CD14-positive monocyte (primary cell): ENCODE measurements at regions not wholly inside any gene's neighbourhood (a gene's known extent, or its start where the extent isn't known, plus 50 kb on each side); places are given as distances from the start of the nearest gene placed in this dataset.

Experiments used
- DNase-seq, 3 donors: peaks; one replicate each; pipeline ENCODE4 v3.0.0-alpha.2; 2011 to 2022
- H2AFZ ChIP-seq: 2 replicates; pipeline ENCODE4 v1.6.0; 2012; ENCODE audit warnings: mild to moderate bottlenecking, low read depth, low read length, inconsistent platforms; ENCODE audit not compliant: insufficient read depth, poor library complexity, severe bottlenecking
- H3K27ac ChIP-seq, 2 donors: 1 replicate in 1 of 2; 2 replicates in 1 of 2; pipeline ENCODE4 v1.5.1; 2012 to 2013; ENCODE audit warnings: low read length in 2 of 2, control low read depth in 1 of 2, inconsistent platforms in 1 of 2, low read depth in 1 of 2, mild to moderate bottlenecking in 1 of 2
- H3K27me3 ChIP-seq, 2 donors: one replicate each; pipeline versions ENCODE4 v1.6.0 to v1.6.1; 2011 to 2013; ENCODE audit warnings: low read length in 2 of 2; ENCODE audit not compliant: control insufficient read depth in 2 of 2, insufficient read depth in 2 of 2
- H3K36me3 ChIP-seq, 2 donors: replicated peaks in 1 of 2; 1 replicate in 1 of 2; 2 replicates in 1 of 2; pipeline versions ENCODE4 v1.5.1 to v1.6.1; 2012 to 2013; ENCODE audit warnings: low read length in 2 of 2, control low read depth in 1 of 2, inconsistent platforms in 1 of 2, mild to moderate bottlenecking in 1 of 2; ENCODE audit not compliant: insufficient read depth in 2 of 2, control insufficient read depth in 1 of 2
- H3K4me1 ChIP-seq, 2 donors: 1 replicate in 1 of 2; 2 replicates in 1 of 2; pipeline versions ENCODE4 v1.5.1 to v1.6.1; 2012 to 2013; ENCODE audit warnings: low read length in 2 of 2, control low read depth in 1 of 2, inconsistent platforms in 1 of 2, mild to moderate bottlenecking in 1 of 2, moderate library complexity in 1 of 2; ENCODE audit not compliant: insufficient read depth in 2 of 2, control insufficient read depth in 1 of 2
- H3K4me2 ChIP-seq: replicated peaks from 2 replicates; pipeline ENCODE3; 2012; ENCODE audit warnings: low read length, moderate library complexity, mild to moderate bottlenecking; ENCODE audit not compliant: poor library complexity, severe bottlenecking; ENCODE audit errors: extremely low read depth
- H3K4me3 ChIP-seq, 3 experiments: fragments of 200-600 bp in 1 of 3; sonication (generic) in 1 of 3; replicated peaks in 1 of 3; 1 replicate in 2 of 3; 2 replicates in 1 of 3; pipeline ENCODE4 v1.5.1; 2011 to 2013; ENCODE audit warnings: low read length in 3 of 3, mild to moderate bottlenecking in 3 of 3, control low read depth in 2 of 3, low read depth in 2 of 3, inconsistent platforms in 1 of 3, moderate library complexity in 1 of 3
- H3K79me2 ChIP-seq: 2 replicates; pipeline ENCODE4 v1.6.0; 2012; ENCODE audit warnings: mild to moderate bottlenecking, control low read depth, inconsistent platforms, low read length, moderate library complexity; ENCODE audit not compliant: insufficient read depth
- H3K9ac ChIP-seq: 2 replicates; pipeline ENCODE4 v1.6.0; 2017; ENCODE audit warnings: low read length, mild to moderate bottlenecking; ENCODE audit not compliant: insufficient read depth, poor library complexity, severe bottlenecking
- H3K9me3 ChIP-seq, 2 donors: replicated peaks in 1 of 2; 1 replicate in 1 of 2; 2 replicates in 1 of 2; pipeline versions ENCODE4 v1.5.1 to v1.6.1; 2012 to 2013; ENCODE audit warnings: low read length in 2 of 2, control low read depth in 1 of 2; ENCODE audit not compliant: control insufficient read depth in 1 of 2, insufficient read depth in 1 of 2
- H4K20me1 ChIP-seq: 2 replicates; pipeline ENCODE4 v1.6.0; 2012; ENCODE audit warnings: mild to moderate bottlenecking, low read length, control low read depth, moderate library complexity; ENCODE audit not compliant: insufficient read depth
- H3K27ac Mint-ChIP-seq, 7 donors: one replicate each; pipeline ENCODE4 v1.8.0; 2020; ENCODE audit warnings: mild to moderate bottlenecking in 7 of 7, mixed read lengths in 7 of 7, moderate library complexity in 6 of 7, inconsistent platforms in 2 of 7
- H3K27me3 Mint-ChIP-seq, 3 donors: one replicate each; pipeline ENCODE4 v1.8.0; 2021 to 2022; ENCODE audit warnings: low read depth in 3 of 3, mild to moderate bottlenecking in 3 of 3, mixed read lengths in 3 of 3, moderate library complexity in 3 of 3, inconsistent platforms in 1 of 3
- H3K36me3 Mint-ChIP-seq, 2 donors: one replicate each; pipeline ENCODE4 v1.8.0; 2020; ENCODE audit warnings: mixed read lengths in 2 of 2, inconsistent platforms in 1 of 2, mild to moderate bottlenecking in 1 of 2
- H3K4me1 Mint-ChIP-seq: one replicate; pipeline ENCODE4 v1.8.0; 2020; ENCODE audit warnings: mild to moderate bottlenecking, mixed read lengths
- H3K4me3 Mint-ChIP-seq, 2 donors: one replicate each; pipeline ENCODE4 v1.8.0; 2020; ENCODE audit warnings: mild to moderate bottlenecking in 2 of 2, mixed read lengths in 2 of 2, moderate library complexity in 1 of 2
- H3K9me3 Mint-ChIP-seq, 7 donors: one replicate each; pipeline ENCODE4 v1.8.0; 2020 to 2022; ENCODE audit warnings: mixed read lengths in 7 of 7, mild to moderate bottlenecking in 6 of 7, moderate library complexity in 6 of 7, inconsistent platforms in 2 of 7
- WGBS: methylation state at CpG from one replicate; pipeline ENCODE4 v1.1.5; 2013; ENCODE audit warnings: missing lambda C conversion rate; ENCODE audit not compliant: insufficient coverage; 5-methylcytosine and 5-hydroxymethylcytosine counted together
- intact Hi-C, 2 donors: fragments of 100-400 bp; cut with micrococcal nuclease; formaldehyde crosslinking; loops; one replicate each; pipeline versions ENCODE4 v1.15.0 to v1.15.1; 2023
- TF ChIP-seq, protein P1 (sequence below): fragments of 200-600 bp; IDR thresholded peaks from one replicate; pipeline ENCODE4 v1.8.0; 2022; ENCODE audit warnings: antibody characterized with exemption, mild to moderate bottlenecking

DNA sequence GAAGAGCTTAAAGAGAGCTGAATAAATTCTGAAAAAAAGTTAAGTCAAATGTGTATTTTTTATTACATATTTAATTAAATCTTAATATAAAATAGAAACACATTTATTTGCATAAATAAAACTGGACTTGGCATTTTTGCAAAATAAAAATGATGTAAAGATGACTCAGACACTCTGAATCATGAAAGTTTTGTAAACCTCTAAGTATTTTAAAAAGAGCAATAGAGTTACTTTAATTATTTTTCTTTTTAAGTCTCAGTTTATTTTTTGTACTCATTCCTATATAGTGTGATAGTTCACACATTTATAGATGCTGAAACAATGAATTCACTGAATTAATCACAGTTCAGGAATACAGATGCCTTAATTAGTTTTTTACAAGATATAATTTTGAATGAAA lies 109.9 kb upstream of the DTNA start:
- no peak overlapping the region for H3K4me3 Mint-ChIP-seq
- Histone ChIP-seq H3K9me3 (no peaks in the 10 kb centered on the region), H3K4me1 (peaks cover 5 to 7% of the 10 kb centered on the region in 2 donors), H3K27me3 (no peaks in the 10 kb centered on the region), H2AFZ (no peak overlapping the region), H4K20me1 (no peaks in the 10 kb centered on the region), H3K27ac (no peak overlapping the region), H3K9ac (no peak overlapping the region), H3K79me2 (no peaks in the 10 kb centered on the region), H3K4me2 (no peak overlapping the region), H3K36me3 (no peaks in the 10 kb centered on the region), H3K4me3 (no peak overlapping the region)
- H3K9me3 Mint-ChIP-seq = peaks cover 0 to 2% (median 0%) of the 10 kb centered on the region in 7 donors
- H3K36me3 Mint-ChIP-seq = no peaks in the 10 kb centered on the region
- TF ChIP-seq, protein P1, sequence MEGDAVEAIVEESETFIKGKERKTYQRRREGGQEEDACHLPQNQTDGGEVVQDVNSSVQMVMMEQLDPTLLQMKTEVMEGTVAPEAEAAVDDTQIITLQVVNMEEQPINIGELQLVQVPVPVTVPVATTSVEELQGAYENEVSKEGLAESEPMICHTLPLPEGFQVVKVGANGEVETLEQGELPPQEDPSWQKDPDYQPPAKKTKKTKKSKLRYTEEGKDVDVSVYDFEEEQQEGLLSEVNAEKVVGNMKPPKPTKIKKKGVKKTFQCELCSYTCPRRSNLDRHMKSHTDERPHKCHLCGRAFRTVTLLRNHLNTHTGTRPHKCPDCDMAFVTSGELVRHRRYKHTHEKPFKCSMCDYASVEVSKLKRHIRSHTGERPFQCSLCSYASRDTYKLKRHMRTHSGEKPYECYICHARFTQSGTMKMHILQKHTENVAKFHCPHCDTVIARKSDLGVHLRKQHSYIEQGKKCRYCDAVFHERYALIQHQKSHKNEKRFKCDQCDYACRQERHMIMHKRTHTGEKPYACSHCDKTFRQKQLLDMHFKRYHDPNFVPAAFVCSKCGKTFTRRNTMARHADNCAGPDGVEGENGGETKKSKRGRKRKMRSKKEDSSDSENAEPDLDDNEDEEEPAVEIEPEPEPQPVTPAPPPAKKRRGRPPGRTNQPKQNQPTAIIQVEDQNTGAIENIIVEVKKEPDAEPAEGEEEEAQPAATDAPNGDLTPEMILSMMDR = no peak
- peaks cover 11% of the 10 kb centered on the region for H3K4me1 Mint-ChIP-seq
- no peaks in the 10 kb centered on the region for H3K27me3 Mint-ChIP-seq
- no peak for DNase-seq
- no peak overlapping the region for H3K27ac Mint-ChIP-seq
- intact Hi-C loops = no loop called here

DNA sequence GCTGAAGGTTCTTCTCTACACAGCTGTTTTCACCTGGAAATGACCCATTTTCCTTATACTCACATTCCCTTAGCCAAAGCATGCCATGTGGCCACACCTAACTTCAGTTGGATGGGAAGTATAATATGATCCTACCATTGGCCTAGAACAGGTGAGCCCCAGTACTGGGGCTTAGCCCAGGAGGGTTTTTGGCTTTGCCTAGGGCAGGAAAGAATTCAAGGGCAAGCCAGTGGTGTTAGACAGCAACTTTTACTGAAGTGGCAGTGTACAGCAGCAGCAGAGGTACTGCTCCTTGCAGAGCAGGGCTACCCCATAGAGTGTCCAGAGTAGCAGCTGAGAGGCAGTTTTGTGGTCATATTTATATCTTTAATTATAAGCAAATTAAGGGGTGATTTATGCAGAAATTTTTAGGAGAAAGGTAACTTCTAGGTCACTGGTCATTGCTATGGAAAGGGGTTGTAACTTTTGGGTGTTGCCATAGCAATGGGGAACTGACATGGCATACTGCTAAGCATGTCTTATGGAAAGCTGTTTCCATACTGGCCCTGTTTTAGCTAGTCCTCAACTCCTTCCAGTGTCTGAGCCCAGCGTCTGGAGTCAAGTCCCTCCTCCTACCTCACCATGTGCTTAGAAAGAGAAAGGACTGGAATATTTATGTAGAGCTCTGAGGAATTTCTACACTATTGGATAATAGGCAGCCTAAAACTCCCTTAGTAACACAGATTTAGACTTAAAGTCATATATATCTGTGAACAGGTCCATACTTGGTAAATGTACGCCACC lies 109.0 kb upstream of the DTNA start:
- no peak overlapping the region for H3K4me2 ChIP-seq
- no peak overlapping the region for H3K9ac ChIP-seq
- Mint-ChIP-seq H3K27ac (no peak overlapping the region), H3K4me3 (no peak overlapping the region), H3K36me3 (no peaks in the 10 kb centered on the region), H3K9me3 (peaks cover 0 to 2% (median 0%) of the 10 kb centered on the region in 7 donors), H3K4me1 (peaks cover 20% of the 10 kb centered on the region), H3K27me3 (no peaks in the 10 kb centered on the region)
- no peaks in the 10 kb centered on the region for H3K27me3 ChIP-seq
- H4K20me1 ChIP-seq = no peaks in the 10 kb centered on the region
- intact Hi-C loops = no loop called here
- H3K4me3 ChIP-seq = no peak overlapping the region
- H3K36me3 ChIP-seq = no peaks in the 10 kb centered on the region
- H3K27ac ChIP-seq = no peak overlapping the region
- WGBS = 100% methylated on average over 1 of the region's 2 CpGs
- no peak overlapping the region for H2AFZ ChIP-seq
- peaks cover 12% of the 10 kb centered on the region in 2 donors for H3K4me1 ChIP-seq
- TF ChIP-seq, protein P1 = no peak
- no peaks in the 10 kb centered on the region for H3K9me3 ChIP-seq
- no peaks in the 10 kb centered on the region for H3K79me2 ChIP-seq
- DNase-seq = no peak
